T-helper 22 cell (primary cell): ENCODE measurements at regions not wholly inside any gene's neighbourhood (a gene's known extent, or its start where the extent isn't known, plus 50 kb on each side); places are given as distances from the start of the nearest gene placed in this dataset.
"Not testable (repeated sequence)": the region's sequence is repeated elsewhere in the genome, so short reads cannot be mapped to it uniquely, and the experiment has no call there.

ENCODE experiments used
- DNase-seq: peaks from one replicate; pipeline ENCODE4 v3.0.0-alpha.2; 2020; ENCODE audit warnings: low read depth

- DNase-seq: no peak
These were observed 268.8 kb downstream of the MREG start for GRCh38 chr2:215744514-215744913.

DNA sequence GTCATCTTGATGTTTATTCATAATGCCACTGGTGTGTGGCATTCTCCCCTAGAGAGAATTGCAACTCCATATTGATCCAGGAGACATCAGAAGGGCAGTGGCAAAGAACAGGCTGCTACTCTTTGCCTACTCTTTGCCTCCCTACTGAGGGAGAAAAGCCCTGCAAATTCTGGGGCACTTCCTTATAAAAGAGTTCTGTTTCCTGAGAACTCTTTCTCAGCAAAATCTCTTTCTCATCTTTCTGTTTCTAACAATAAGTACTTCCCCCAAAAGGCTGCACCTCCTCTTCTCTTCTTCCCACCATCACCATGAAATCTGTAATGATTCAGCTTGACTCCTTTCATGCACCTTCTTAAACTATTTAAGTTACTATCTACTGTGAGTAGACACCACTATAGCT lies 270.3 kb downstream of the MREG start:
- DNase-seq: no peak

DNA sequence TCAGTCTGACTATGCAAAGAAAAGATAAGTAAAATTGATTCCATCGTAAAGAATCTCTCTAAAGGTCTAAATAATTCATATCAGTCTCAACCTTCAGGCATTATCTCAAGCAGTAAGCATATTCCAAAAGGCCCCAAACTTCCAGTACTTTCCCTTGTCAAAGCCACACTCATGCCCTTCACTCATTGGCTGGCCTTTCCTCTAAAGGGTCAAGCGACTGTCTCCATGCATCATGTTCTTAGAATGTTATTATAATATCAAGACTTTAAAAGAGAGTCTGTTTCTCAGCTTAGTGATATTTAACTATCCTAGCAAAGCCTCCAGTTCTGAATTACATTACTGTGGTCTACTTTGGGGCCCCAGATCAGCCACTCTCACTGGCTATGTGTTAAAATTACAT lies 271.3 kb downstream of the MREG start:
- no peak for DNase-seq

- no peak for DNase-seq
These were observed 273.3 kb downstream of the MREG start for GRCh38 chr2:215740071-215740470.

- no peak for DNase-seq
These were observed 275.0 kb downstream of the MREG start for GRCh38 chr2:215738351-215738750.

GRCh38 chr2:215737477-215737876 lies 275.9 kb downstream of the MREG start:
- no peak for DNase-seq

DNA sequence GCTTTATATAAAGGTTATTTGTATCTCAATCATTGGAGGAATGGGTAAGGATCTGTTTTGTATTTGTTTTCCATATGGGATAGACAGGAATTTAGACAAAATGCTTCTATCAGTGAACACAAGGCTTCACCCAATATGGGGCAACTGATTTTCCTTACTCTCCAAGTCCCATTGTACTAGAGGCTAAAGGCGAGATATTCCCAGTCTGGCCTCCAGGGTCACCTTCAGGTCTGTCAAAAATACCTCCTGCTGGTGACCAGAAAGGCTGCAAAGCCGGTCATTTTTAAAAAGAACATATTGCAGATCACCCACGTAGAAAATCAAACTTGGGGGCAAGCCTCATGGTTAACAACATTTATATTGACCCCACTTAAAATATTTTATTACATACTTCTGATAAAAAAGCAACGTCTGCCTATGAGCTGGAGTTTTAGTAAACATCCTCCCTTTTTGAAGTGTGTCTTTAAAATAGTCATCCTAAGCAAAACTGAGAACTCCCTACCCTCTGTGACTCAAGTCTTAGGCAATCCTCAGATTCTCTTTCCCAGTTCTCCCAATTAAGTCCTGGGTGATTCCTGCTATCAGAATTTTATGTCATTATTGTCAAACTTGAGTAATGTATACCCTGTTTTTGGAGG lies 276.6 kb downstream of the MREG start:
- no peak for DNase-seq

DNA sequence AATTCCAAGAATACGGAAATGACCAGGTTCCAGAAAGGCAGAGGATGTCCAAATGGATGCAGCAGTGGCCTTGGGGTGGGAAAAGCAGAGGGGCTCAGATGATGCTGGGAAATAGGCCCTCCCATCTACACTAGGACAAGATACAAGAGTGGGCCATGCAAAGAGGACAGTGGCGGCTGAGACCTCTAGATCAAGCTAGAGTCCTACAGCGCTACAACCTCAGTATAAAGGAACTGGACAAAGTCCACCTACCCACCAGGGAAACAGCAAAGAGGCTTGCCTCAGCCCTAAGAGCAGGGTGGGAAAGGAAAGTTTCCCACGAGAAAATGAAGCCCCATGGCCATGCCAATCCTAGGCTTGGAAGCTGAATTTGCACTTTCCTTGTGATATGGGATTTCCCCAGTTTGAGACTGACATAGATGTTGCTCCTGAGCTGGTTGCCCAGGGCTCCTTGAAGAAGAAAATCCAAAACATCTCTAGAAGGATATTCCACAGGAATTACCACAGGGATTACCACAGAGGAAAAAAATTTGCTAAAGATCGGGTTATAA lies 282.2 kb downstream of the MREG start:
- DNase-seq: no peak

GRCh38 chr2:215729985-215730620 lies 283.2 kb downstream of the MREG start:
- no peak for DNase-seq

- DNase-seq: no peak
These were observed 284.8 kb downstream of the MREG start for GRCh38 chr2:215728504-215729065.

DNA sequence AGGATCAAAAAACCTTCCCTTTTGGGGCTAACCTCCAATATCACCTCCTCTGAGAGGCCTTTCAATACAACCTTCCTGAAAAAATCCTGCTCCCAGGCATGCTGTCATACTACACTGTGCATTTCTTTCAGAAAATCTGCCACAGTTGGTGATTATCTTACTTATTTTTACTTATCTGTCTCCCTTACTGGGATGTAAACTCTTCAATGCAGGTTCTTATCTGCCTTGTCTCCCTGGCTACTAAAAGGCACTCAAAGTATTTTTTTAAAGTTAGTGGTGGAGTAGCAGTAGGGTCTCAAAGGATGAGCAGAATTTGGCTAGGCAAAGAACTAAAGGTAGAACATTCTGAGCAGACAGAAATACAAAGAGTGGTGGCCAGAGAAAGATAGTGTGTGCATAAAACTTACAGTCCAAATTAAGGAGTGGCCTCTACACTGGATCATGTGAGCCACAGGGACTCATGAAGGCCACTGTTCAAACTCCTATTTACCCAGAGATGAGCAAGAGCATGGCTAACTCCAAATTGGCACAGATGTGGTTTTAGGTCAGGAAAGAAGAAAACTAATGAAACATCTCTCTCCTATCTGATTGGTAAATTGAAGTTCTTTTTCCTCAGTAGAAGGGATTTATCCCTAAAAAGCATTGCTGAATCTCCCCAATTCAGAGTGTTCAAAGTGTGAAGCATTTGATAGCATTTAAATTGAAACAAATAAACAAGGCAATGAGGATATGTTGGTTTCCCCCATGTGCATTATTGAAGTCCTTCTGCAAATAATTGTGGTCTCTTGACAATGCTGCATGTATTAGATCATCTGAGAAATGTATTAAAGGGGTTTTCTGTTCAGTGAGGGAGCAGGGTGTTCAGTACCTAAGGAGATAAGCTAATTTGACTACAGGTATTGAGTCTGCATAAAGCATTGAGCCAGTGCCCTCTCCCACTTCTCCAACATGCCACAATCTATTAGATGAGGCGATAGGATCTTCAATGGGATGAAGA lies 285.5 kb downstream of the MREG start:
- DNase-seq: no peak

GRCh38 chr2:215726070-215726469 lies 287.3 kb downstream of the MREG start:
- DNase-seq: no peak

GRCh38 chr2:215724146-215724545 lies 288.3 kb upstream of the FN1 start:
- no peak for DNase-seq

DNA sequence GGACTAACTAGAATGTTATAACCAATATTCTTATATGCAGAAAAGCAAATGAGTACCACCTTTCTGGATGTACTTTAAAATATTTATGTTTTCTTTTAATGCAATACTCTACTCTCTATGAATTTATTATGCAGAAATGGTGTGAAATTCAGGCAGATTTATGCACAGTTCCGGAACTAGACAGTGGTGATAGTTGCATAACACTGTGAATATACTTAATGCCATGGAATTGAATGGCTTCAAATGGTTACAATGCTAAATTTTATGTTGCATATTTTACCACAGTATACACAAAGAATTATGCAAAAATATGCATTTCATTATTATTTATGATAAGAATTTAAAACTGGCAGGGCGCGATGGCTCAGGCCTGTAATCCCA lies 287.8 kb upstream of the FN1 start:
- no peak for DNase-seq

DNA sequence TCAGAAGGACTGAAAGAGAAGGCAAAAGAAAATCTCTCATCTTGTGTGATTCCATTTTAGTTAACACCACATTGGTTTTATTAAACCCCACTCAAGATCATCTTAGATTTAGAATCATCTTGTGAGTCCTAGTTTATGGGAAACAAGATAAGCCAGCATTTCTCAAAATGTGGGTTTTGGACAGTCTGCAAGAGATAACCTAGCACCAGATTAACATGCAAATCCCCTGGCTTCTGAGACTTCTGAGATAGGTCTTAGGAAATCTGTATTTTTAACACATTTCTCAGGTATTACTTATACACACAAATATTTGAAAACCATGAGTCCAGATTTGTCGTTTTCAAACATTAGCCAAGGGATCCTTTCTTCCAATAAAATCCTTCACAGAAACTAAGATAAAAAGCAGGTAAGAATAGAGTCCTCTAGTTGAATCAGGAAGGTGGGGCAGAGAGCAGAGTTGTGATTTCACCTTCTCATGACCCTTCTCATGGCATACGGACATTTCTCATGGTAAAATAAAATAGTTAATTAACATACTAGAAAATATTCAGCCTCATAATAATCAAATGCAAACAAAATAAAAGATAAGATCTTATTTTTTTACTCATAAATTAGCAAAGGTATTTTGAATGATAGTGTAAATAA lies 287.2 kb upstream of the FN1 start:
- DNase-seq: no peak

- no peak for DNase-seq
These were observed 286.3 kb upstream of the FN1 start for GRCh38 chr2:215722125-215722524.

DNA sequence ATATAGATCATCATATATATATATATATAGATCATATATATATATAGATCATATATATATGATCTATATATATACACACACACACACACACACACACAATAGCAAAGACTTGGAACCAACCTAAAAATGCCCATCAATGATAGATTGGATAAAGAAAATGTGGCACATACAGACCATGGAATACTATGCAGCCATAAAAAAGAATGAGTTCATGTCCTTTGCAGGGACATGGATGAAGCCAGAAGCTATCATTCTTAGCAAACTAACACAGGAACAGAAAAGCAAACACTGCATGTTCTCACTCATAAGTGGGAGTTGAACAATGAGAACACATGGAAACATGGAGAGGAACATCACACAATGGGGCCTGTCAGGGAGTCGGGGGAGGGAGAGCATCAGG lies 285.6 kb upstream of the FN1 start:
- not testable (repeated sequence) for DNase-seq

GRCh38 chr2:215718890-215719289 lies 283.0 kb upstream of the FN1 start:
- no peak for DNase-seq

- DNase-seq: no peak
These were observed 282.6 kb upstream of the FN1 start for GRCh38 chr2:215718436-215718835.

GRCh38 chr2:215717501-215718381 lies 281.9 kb upstream of the FN1 start:
- DNase-seq: no peak

DNA sequence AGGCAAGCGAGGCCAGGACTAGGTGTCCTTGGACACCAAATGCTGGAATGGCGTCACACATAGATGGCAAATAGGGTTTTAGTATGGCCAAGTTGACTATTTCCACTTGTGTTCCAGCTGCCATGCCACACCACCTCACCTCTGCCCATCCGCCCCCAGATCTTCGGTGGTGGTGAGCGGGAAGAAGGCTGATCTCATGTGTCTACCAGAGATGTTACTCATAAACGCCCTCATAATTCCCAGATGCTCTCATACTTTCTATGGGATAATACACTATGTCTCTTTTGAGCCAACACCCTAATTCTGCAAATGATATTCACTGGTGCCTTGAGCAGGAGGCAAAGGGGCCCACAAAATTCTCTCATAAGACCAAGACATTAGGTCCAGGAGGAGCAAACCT lies 281.1 kb upstream of the FN1 start:
- DNase-seq: no peak
